ENCODE measurements at regions not wholly inside any gene's neighbourhood (a gene's known extent, or its start where the extent isn't known, plus 50 kb on each side); places are given as distances from the start of the nearest gene placed in this dataset.

- intact Hi-C loops (cut with DNase I), result no loop called here
- TF ChIP-seq POLR2A (IDR thresholded peaks at IDR 0.05) (no peak), CTCF (IDR thresholded peaks at IDR 0.05) (no peak)
- no peaks in the 10 kb centered on the region for H3K9me3 ChIP-seq
- DNase-seq (no peak), ATAC-seq (no peak)
- no peaks in the 10 kb centered on the region for H3K4me1 ChIP-seq
- H3K27ac ChIP-seq, result no peak overlapping the region
- H3K27me3 ChIP-seq, result no peaks in the 10 kb centered on the region
- WGBS, 2 donors, result 52 to 53% methylated on average over 6 of the region's 6 CpGs
- H3K4me3 ChIP-seq, result no peak overlapping the region
- H3K36me3 ChIP-seq (replicated peaks in 1 of 2; ENCODE audit: insufficient read depth in 1 of 2, low read depth in 2 of 2), result no peaks in the 10 kb centered on the region
Measured at GRCh38 chr5:2514484-2514883, 237.0 kb downstream of the IRX2 start.

GRCh38 chr5:2511706-2512105, 239.8 kb downstream of the IRX2 start:
- no peak for DNase-seq
- no peaks in the 10 kb centered on the region for H3K27me3 ChIP-seq
- H3K27ac ChIP-seq, result no peak overlapping the region
- no peak for TF ChIP-seq CTCF (IDR thresholded peaks at IDR 0.05)
- TF ChIP-seq POLR2A (IDR thresholded peaks at IDR 0.05), result no peak
- no peaks in the 10 kb centered on the region for H3K4me1 ChIP-seq
- no peak overlapping the region for H3K4me3 ChIP-seq
- ATAC-seq, result no peak
- intact Hi-C loops (cut with DNase I), result no loop called here
- WGBS, 2 donors, result 42 to 46% methylated on average over 5 of the region's 5 CpGs
- H3K9me3 ChIP-seq, result no peaks in the 10 kb centered on the region
- H3K36me3 ChIP-seq (replicated peaks in 1 of 2; ENCODE audit: insufficient read depth in 1 of 2, low read depth in 2 of 2), result no peaks in the 10 kb centered on the region

- H3K9me3 ChIP-seq, result no peaks in the 10 kb centered on the region
- H3K4me1 ChIP-seq, result no peaks in the 10 kb centered on the region
- intact Hi-C loops (cut with DNase I), result no loop called here
- no peak overlapping the region for H3K27ac ChIP-seq
- no peaks in the 10 kb centered on the region for H3K36me3 ChIP-seq (replicated peaks in 1 of 2; ENCODE audit: insufficient read depth in 1 of 2, low read depth in 2 of 2)
- DNase-seq (no peak), ATAC-seq (no peak)
- WGBS, 2 donors, result 67 to 69% methylated on average over 5 to 8 of the region's 8 CpGs
- TF ChIP-seq CTCF (IDR thresholded peaks at IDR 0.05) (no peak), POLR2A (IDR thresholded peaks at IDR 0.05) (no peak)
- no peaks in the 10 kb centered on the region for H3K27me3 ChIP-seq
- H3K4me3 ChIP-seq, result no peak overlapping the region
Measured at GRCh38 chr5:2511126-2511525, 240.4 kb downstream of the IRX2 start.

GRCh38 chr5:2509527-2509926, 241.9 kb downstream of the IRX2 start:
- ATAC-seq, result no peak
- Histone ChIP-seq H3K4me3 (no peak overlapping the region), H3K4me1 (no peaks in the 10 kb centered on the region), H3K27me3 (no peaks in the 10 kb centered on the region), H3K9me3 (no peaks in the 10 kb centered on the region), H3K27ac (no peak overlapping the region), H3K36me3 (replicated peaks in 1 of 2; ENCODE audit: insufficient read depth in 1 of 2, low read depth in 2 of 2) (no peaks in the 10 kb centered on the region)
- TF ChIP-seq POLR2A (IDR thresholded peaks at IDR 0.05), result no peak
- TF ChIP-seq CTCF (IDR thresholded peaks at IDR 0.05), result no peak
- intact Hi-C loops (cut with DNase I), result no loop called here
- WGBS, 2 donors, result 59 to 63% methylated on average over 6 of the region's 6 CpGs
- DNase-seq, result no peak

GRCh38 chr5:2508514-2508913, 243.0 kb downstream of the IRX2 start:
- TF ChIP-seq POLR2A (IDR thresholded peaks at IDR 0.05), result no peak
- no peak for TF ChIP-seq CTCF (IDR thresholded peaks at IDR 0.05)
- Histone ChIP-seq H3K27ac (no peak overlapping the region), H3K4me1 (no peaks in the 10 kb centered on the region), H3K4me3 (no peak overlapping the region), H3K36me3 (replicated peaks in 1 of 2; ENCODE audit: insufficient read depth in 1 of 2, low read depth in 2 of 2) (no peaks in the 10 kb centered on the region), H3K27me3 (no peaks in the 10 kb centered on the region), H3K9me3 (no peaks in the 10 kb centered on the region)
- no peak for DNase-seq
- ATAC-seq, result no peak
- 72 to 76% methylated on average over 10 to 12 of the region's 12 CpGs for WGBS, 2 donors
- intact Hi-C loops (cut with DNase I), result no loop called here

All from body of pancreas (tissue), 4 donors.